ENCODE measurements at regions not wholly inside any gene's neighbourhood (a gene's known extent, or its start where the extent isn't known, plus 50 kb on each side); places are given as distances from the start of the nearest gene placed in this dataset.

GRCh38 chr14:98082833-98083232 is 1189.2 kb downstream of the BCL11B start:
- Histone ChIP-seq H3K27me3 (ENCODE audit: insufficient read depth) (no peaks in the 10 kb centered on the region), H3K9me3 (no peaks in the 10 kb centered on the region), H3K9me2 (no peaks in the 10 kb centered on the region), H3F3A (replicated peaks; ENCODE audit: insufficient read depth) (no peaks in the 10 kb centered on the region), H3K36me3 (replicated peaks in 1 of 2; ENCODE audit: control insufficient read depth in 1 of 2, insufficient read depth in 2 of 2, low read length in 1 of 2) (no peaks in the 10 kb centered on the region), H3K27ac (ENCODE audit: low read depth in 2 of 2, low read length in 1 of 2) (no peak overlapping the region), H3K9ac (no peak overlapping the region), H3K79me2 (ENCODE audit: insufficient read depth) (no peaks in the 10 kb centered on the region), H4K20me1 (ENCODE audit: insufficient read depth) (no peaks in the 10 kb centered on the region), H2AFZ (ENCODE audit: low read depth) (no peak overlapping the region), H3K4me1 (ENCODE audit: control insufficient read depth in 1 of 2, insufficient read depth in 2 of 2, low read depth in 1 of 2, low read length in 1 of 2) (no peaks in the 10 kb centered on the region), H3K4me3 (ENCODE audit: low read depth in 2 of 2, low read length in 1 of 2) (no peak overlapping the region), H3K4me2 (no peak overlapping the region)
- TF ChIP-seq CHD2 (IDR thresholded peaks at IDR 0.05; ENCODE audit: low read length, partially characterized antibody): no peak
- TF ChIP-seq TAF1 (IDR thresholded peaks at IDR 0.05; ENCODE audit: borderline replicate concordance, low read depth, low read length): no peak
- TF ChIP-seq GABPA (IDR thresholded peaks at IDR 0.05; ENCODE audit: low read depth): no peak
- TF ChIP-seq MXI1 (IDR thresholded peaks at IDR 0.05; ENCODE audit: low read depth, low read length): no peak
- no peak for TF ChIP-seq FOXJ3 (CRISPR knock-in tag; IDR thresholded peaks at IDR 0.05)
- TF ChIP-seq POLR2AphosphoS5 (IDR thresholded peaks at IDR 0.05; ENCODE audit: low read depth, low read length): no peak
- TF ChIP-seq SIN3A (IDR thresholded peaks at IDR 0.05; ENCODE audit: borderline replicate concordance, low read depth, low read length): no peak
- TF ChIP-seq SMC3 (IDR thresholded peaks at IDR 0.05; ENCODE audit: low read depth, low read length): no peak
- TF ChIP-seq EP300 (IDR thresholded peaks at IDR 0.05; ENCODE audit: borderline replicate concordance in 1 of 2, low read depth in 1 of 2, low read length in 1 of 2): no peak
- no peak for TF ChIP-seq FOXM1 (IDR thresholded peaks at IDR 0.05; ENCODE audit: low read depth)
- TF ChIP-seq PBX3 (IDR thresholded peaks at IDR 0.05): no peak
- TF ChIP-seq, protein P1, sequence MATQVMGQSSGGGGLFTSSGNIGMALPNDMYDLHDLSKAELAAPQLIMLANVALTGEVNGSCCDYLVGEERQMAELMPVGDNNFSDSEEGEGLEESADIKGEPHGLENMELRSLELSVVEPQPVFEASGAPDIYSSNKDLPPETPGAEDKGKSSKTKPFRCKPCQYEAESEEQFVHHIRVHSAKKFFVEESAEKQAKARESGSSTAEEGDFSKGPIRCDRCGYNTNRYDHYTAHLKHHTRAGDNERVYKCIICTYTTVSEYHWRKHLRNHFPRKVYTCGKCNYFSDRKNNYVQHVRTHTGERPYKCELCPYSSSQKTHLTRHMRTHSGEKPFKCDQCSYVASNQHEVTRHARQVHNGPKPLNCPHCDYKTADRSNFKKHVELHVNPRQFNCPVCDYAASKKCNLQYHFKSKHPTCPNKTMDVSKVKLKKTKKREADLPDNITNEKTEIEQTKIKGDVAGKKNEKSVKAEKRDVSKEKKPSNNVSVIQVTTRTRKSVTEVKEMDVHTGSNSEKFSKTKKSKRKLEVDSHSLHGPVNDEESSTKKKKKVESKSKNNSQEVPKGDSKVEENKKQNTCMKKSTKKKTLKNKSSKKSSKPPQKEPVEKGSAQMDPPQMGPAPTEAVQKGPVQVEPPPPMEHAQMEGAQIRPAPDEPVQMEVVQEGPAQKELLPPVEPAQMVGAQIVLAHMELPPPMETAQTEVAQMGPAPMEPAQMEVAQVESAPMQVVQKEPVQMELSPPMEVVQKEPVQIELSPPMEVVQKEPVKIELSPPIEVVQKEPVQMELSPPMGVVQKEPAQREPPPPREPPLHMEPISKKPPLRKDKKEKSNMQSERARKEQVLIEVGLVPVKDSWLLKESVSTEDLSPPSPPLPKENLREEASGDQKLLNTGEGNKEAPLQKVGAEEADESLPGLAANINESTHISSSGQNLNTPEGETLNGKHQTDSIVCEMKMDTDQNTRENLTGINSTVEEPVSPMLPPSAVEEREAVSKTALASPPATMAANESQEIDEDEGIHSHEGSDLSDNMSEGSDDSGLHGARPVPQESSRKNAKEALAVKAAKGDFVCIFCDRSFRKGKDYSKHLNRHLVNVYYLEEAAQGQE (IDR thresholded peaks at IDR 0.05; ENCODE audit: low read depth, low read length): no peak
- TF ChIP-seq, protein P2, sequence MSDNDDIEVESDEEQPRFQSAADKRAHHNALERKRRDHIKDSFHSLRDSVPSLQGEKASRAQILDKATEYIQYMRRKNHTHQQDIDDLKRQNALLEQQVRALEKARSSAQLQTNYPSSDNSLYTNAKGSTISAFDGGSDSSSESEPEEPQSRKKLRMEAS (IDR thresholded peaks at IDR 0.05; ENCODE audit: low read depth): no peak
- TF ChIP-seq USF2 (IDR thresholded peaks at IDR 0.05; ENCODE audit: borderline replicate concordance, low read depth, low read length): no peak
- no peak for TF ChIP-seq GATA2 (CRISPR knock-in tag; IDR thresholded peaks at IDR 0.05)
- TF ChIP-seq EZH2phosphoT487 (IDR thresholded peaks at IDR 0.05; ENCODE audit: borderline replicate concordance, low read depth): no peak
- no peak for TF ChIP-seq ELF1 (IDR thresholded peaks at IDR 0.05)
- 14% methylated on average over 1 of the region's 1 CpG for WGBS (ENCODE audit: low lambda C conversion rate)
- no peak for DNase-seq
- ChIA-PET CTCF (no interaction called here), POLR2A (no interaction called here)

Data from SK-N-SH (cell line).